HG03521 (cell line): ENCODE measurements at regions not wholly inside any gene's neighbourhood (a gene's known extent, or its start where the extent isn't known, plus 50 kb on each side); places are given as distances from the start of the nearest gene placed in this dataset.
A peak's percentile ranks its signal among the peaks of the same experiment; 100 is the strongest.

Source experiments
- ATAC-seq: cut with Tn5 transposase; IDR thresholded peaks from one replicate; pipeline ENCODE4 v1.9.1; 2021; ENCODE audit warnings: mild to moderate bottlenecking, moderate library complexity; ENCODE audit not compliant: unreplicated experiment

GRCh38 chr4:138927072-138927471 is 88.5 kb upstream of the NOCT start:
- ATAC-seq, result no peak

DNA sequence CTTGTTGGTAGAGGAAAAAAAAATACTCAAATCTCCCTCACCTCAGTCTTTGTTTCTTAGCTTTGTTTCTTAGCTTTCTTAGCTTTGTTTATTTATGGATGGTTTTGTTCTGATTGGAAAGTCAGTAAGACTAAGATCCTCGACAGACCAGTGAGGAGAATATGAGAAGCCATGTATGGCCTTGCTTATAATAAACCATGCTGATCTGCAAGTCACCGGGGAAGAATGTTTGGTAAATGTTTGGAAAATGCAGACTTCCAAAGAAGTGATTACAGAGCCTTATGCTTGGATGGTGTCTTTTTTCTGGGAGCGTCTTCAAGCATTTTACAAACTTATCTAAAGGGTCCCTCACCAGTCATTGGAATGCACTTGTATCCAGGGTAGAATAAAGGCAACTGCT is 90.1 kb upstream of the NOCT start:
- no peak for ATAC-seq

DNA sequence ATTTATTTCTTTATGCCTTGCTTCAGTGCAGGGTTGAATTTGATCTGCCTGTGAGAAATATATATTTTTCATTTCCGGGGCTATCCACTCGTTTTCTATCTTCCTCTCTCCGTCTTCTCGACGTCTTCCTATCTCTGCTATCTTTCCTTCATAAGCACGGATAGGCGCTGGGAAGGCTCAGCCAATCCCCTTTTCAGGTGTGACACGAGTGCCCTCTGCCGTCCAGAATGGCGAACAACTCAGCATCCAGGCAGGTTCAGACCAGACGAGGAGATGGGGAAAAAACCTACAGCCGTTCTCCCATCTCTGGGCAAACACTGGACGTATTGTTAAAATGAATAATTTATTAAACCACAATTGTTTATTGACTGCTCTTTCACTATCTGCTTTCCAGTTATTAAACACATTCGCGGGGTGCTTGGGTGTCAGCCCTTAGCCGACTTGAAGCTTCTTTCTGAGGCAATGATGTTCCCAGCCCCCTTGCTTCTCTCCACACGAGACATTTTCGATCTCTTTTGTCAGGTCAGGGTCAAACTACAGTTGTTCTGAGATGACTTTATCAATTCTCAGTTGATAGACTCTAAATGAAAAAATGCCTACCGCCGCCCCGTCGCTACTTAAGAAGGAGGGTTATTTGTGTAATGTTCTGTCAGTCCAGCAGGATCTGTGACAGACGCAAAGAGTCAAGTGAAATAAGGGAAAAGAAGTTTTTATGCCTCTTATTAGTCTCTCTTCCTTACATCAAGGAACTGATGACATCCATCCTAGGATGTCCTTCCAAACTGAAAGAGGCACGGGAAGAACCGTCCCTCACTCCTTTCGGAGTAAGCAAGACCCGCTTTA is 96.3 kb upstream of the NOCT start:
- ATAC-seq, result peak; percentile 72

DNA sequence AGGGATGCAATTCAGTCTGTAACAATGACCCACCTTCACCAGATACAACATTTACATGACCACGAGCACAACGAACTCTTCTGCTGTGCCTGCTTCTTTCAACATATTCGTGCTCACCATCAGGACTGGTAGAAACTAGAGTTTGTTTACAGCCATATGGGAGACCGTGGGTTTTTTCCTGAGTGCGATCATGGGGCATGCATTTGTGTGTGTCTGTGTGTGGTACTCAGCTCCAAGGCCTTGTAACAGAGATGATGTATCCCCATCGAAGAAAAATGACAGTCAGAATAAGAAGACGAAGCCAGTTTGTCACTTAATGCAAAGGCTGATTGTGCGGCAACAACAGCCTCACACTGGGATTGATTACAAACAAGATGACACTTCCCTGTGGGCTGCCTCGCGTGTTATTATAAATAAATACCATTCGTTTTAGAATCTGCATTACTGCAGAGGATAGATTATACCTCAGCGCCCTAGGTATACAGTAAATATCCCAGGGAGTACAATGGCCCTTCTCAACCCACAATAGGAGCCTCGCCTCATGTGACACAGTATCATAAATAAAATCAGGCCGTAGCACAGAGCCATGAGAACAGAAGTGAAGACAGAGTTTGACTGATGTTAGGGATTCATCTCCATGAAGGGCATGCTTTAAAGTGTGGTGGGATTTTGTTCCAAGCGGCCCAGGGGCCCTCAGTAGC is 97.3 kb upstream of the NOCT start:
- ATAC-seq, result no peak

DNA sequence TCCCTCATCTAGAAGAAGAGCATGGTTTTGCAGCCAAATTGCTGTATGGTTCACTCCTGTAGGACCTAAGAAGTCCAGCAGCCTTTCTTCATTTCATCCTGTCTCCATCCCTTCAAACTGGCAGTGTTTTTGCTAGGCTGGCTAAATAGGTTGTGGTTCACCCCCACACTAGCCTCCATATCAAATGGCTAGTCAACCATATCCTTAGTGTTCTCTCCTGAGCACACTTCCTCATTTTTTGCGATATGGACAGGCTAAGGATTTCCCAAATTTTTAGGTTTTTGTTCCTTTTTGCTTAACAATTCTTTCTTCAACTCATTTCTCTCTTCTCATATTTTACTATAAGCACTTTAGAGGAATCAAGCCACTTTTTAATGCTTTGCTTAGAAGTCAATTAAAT is 98.8 kb upstream of the NOCT start:
- ATAC-seq, result no peak

GRCh38 chr4:138915756-138916155 is 99.8 kb upstream of the NOCT start:
- no peak for ATAC-seq

GRCh38 chr4:138912704-138913340 is 102.8 kb upstream of the NOCT start:
- no peak for ATAC-seq

- no peak for ATAC-seq
These were observed 103.5 kb upstream of the NOCT start for GRCh38 chr4:138911909-138912703.

GRCh38 chr4:138910914-138911336 is 104.7 kb upstream of the NOCT start:
- no peak for ATAC-seq

- no peak for ATAC-seq
These were observed 105.2 kb upstream of the NOCT start for GRCh38 chr4:138910195-138910913.

DNA sequence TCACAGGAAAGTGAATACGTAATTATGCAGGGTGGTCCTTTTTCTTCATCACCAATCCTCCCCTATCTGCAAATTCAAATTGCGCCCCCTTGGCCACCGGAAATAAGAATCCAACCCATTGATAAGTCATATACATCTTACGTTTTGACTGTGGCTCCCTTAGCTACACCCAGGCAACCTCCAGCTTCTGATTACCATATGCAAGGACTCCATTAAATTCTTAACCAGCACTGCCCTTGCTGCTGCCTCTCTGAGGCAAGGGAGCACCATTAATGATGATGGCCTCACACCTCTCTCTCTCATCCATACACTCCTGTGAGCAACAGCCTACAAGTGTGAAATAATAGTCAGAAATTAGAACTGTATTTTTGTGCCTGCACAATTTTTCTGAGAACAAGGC is 106.0 kb upstream of the NOCT start:
- ATAC-seq, result no peak

- no peak for ATAC-seq
These were observed 107.4 kb upstream of the NOCT start for GRCh38 chr4:138908134-138908533.

DNA sequence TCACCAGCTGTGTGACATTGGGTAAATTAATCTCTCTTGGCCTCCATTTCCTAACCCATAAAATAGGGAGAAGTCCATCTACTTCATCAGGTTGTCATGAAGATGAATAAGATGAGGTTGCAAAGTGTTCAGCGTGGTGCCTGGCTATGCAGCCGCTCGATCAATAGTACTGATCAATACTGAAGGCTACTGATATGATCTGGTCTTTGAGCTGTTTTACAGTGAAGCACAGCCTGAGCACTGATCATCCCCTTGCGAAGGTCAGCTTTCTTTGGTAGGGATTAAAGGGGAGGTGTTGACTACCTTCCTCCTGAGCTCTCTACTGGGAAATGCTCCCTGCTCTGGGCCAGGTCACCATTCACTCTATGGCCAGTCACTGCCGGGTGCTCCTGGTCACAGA is 108.4 kb upstream of the NOCT start:
- ATAC-seq, result no peak

- ATAC-seq, result no peak
These were observed 110.8 kb upstream of the NOCT start for GRCh38 chr4:138904793-138905192.

DNA sequence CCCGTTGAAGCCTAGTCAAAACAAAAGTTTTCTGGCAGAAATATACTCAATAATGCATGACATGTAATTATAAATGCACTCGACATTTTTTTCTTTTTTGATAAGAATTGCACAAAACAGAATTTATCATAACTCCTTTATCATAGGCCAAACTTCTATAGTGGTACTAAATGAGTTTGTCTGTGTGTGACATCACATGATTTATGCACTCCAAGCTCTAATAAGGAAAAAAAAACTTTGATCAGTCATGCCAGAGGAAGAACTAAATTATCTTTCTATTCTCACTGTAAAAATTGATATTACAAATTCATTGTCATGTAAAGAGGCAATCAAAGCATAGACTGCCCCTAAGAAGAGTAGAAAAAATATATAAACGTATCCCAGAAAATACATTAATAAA is 112.4 kb upstream of the NOCT start:
- ATAC-seq, result no peak

DNA sequence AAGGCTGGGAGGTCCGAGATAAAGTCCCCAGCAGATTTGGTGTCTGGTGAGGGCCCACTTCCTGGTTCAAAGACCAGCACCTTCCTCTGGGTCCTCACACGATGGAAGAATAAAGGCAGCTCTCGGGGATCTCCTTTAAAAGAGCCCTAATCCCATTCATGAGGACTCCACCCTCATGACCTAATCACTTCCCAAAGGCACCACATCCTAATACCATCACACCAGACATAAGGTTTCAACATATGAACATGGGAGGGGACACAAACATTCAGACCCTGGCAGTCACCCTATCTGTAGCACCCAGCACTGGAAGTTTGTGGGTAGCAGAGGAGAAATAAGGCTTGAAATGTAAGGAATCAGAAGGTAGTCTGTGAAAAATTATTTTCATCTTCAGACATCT is 112.9 kb upstream of the NOCT start:
- no peak for ATAC-seq

- ATAC-seq, result no peak
These were observed 114.4 kb upstream of the NOCT start for GRCh38 chr4:138901177-138901576.

DNA sequence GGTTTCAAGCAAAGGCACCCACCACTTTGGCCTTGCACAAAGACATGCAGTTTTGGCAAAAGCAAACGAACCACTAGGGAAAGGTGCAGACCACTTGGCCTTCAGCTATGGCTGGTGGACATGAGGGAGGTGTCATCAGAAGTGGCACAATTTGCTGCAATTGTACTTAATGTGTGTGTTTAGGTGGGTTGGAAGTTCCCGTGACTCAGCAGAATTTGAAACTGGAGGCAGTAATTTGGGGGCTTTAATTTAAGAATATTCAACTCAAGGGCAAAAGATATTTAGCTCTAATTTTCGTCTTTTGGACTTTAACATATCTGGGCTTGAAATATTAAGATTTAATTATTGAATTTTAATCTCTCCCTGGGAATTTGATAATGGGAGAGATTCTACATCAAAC is 115.6 kb upstream of the NOCT start:
- no peak for ATAC-seq

DNA sequence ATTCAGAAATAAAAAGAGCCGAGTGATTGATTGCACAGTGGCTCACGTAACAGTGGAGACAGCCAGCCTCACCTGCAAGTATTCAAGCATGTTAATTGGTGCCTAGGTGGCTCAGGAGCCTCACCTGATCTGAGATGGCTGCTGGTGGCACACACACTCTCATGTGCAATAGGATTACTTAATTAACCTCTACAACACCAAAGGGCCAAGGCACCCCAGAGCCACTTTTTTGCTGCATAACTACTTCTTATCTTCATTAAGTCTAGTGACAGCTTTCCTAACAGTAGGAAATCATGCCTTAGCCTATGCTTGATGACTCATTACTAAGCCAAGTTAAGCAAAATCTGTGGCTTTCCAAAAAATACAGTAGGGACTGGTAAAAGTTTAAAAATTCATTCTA is 117.3 kb upstream of the NOCT start:
- no peak for ATAC-seq

GRCh38 chr4:138897811-138898226 is 117.8 kb upstream of the NOCT start:
- ATAC-seq, result no peak
